ENCODE measurements at regions not wholly inside any gene's neighbourhood (a gene's known extent, or its start where the extent isn't known, plus 50 kb on each side); places are given as distances from the start of the nearest gene placed in this dataset.

- TF ChIP-seq POLR2AphosphoS5 (IDR thresholded peaks at IDR 0.05; ENCODE audit: low read depth, low read length) (no peak), SIN3A (IDR thresholded peaks at IDR 0.05; ENCODE audit: borderline replicate concordance, insufficient read depth, low read length) (no peak), REST (IDR thresholded peaks at IDR 0.05; ENCODE audit: insufficient read depth in 1 of 2, low read depth in 2 of 2, low read length in 2 of 2) (no peak)
Measured at GRCh38 chr16:64312980-64313379, 808.9 kb downstream of the CDH11 start.

All from PFSK-1 (cell line).